HFFc6 (cell line): ENCODE measurements at regions not wholly inside any gene's neighbourhood (a gene's known extent, or its start where the extent isn't known, plus 50 kb on each side); places are given as distances from the start of the nearest gene placed in this dataset.
"Not testable (repeated sequence)": the region's sequence is repeated elsewhere in the genome, so short reads cannot be mapped to it uniquely, and the experiment has no call there.

Experiments used
- DNase-seq: peaks from one replicate; pipeline ENCODE4 v3.0.0-alpha.2; 2018
- H3K27ac Mint-ChIP-seq: 2 replicates; pipeline ENCODE4 v1.8.0; 2020; ENCODE audit warnings: mild to moderate bottlenecking, mixed read lengths
- H3K27me3 Mint-ChIP-seq: 2 replicates; pipeline ENCODE4 v1.8.0; 2021; ENCODE audit warnings: mild to moderate bottlenecking, moderate library complexity, mixed read lengths; ENCODE audit not compliant: insufficient read depth
- H3K36me3 Mint-ChIP-seq: 2 replicates; pipeline ENCODE4 v1.8.0; 2021; ENCODE audit warnings: low read depth, mixed read lengths
- H3K4me1 Mint-ChIP-seq: 2 replicates; pipeline ENCODE4 v1.8.0; 2020; ENCODE audit warnings: low read depth, mixed read lengths
- H3K4me3 Mint-ChIP-seq: 2 replicates; pipeline ENCODE4 v1.8.0; 2020; ENCODE audit warnings: mild to moderate bottlenecking, moderate library complexity, mixed read lengths
- H3K9me3 Mint-ChIP-seq: 2 replicates; pipeline ENCODE4 v1.8.0; 2020; ENCODE audit warnings: mild to moderate bottlenecking, mixed read lengths
- CTCF ChIP-seq: fragments of 200-600 bp; sonication (generic); IDR thresholded peaks from 2 replicates; pipeline ENCODE4 v1.5.0; 2021; ENCODE audit warnings: antibody characterized with exemption, mild to moderate bottlenecking

- H3K9me3 Mint-ChIP-seq, result peaks cover 5% of the 10 kb centered on the region; the same call in 1 of the 2 replicates
- H3K4me3 Mint-ChIP-seq, result no peak overlapping the region
- no peaks in the 10 kb centered on the region for H3K27me3 Mint-ChIP-seq
- no peak for TF ChIP-seq CTCF
- H3K36me3 Mint-ChIP-seq, result no peaks in the 10 kb centered on the region
- no peak for DNase-seq
- peaks cover 6% of the 10 kb centered on the region; the same call in 1 of the 2 replicates for H3K4me1 Mint-ChIP-seq
- no peak overlapping the region for H3K27ac Mint-ChIP-seq
Measured at GRCh38 chr15:95150466-95150865, 919.1 kb downstream of the MCTP2 start.

GRCh38 chr15:95152741-95153140 is 921.4 kb downstream of the MCTP2 start:
- Mint-ChIP-seq H3K27me3 (no peaks in the 10 kb centered on the region), H3K27ac (no peak overlapping the region), H3K4me3 (no peak overlapping the region), H3K36me3 (no peaks in the 10 kb centered on the region), H3K4me1 (peaks cover 6% of the 10 kb centered on the region; the same call in 1 of the 2 replicates), H3K9me3 (peaks cover 5% of the 10 kb centered on the region; the same call in 1 of the 2 replicates)
- no peak for DNase-seq
- TF ChIP-seq CTCF, result no peak

- H3K9me3 Mint-ChIP-seq, H3K27me3 Mint-ChIP-seq, DNase-seq: not testable (repeated sequence)
Measured at GRCh38 chr15:95153201-95153600, 921.8 kb downstream of the MCTP2 start.

GRCh38 chr15:95160316-95160715 is 929.0 kb downstream of the MCTP2 start:
- TF ChIP-seq CTCF, result no peak
- H3K27me3 Mint-ChIP-seq, result no peaks in the 10 kb centered on the region; the same call in 1 of the 2 replicates
- no peaks in the 10 kb centered on the region for H3K36me3 Mint-ChIP-seq

More at GRCh38 chr15:95153201-95153600, 921.8 kb downstream of the MCTP2 start:
- not testable (repeated sequence) for H3K36me3 Mint-ChIP-seq, H3K27ac Mint-ChIP-seq, H3K4me1 Mint-ChIP-seq, H3K4me3 Mint-ChIP-seq

GRCh38 chr15:95162069-95162468 is 930.7 kb downstream of the MCTP2 start:
- H3K36me3 Mint-ChIP-seq, result no peaks in the 10 kb centered on the region
- DNase-seq, result peak; percentile 18
- H3K27ac Mint-ChIP-seq, result peak overlapping the region; percentile 94; the same call in 1 of the 2 replicates
- no peaks in the 10 kb centered on the region; the same call in 1 of the 2 replicates for H3K27me3 Mint-ChIP-seq
- peaks cover 35% of the 10 kb centered on the region for H3K4me1 Mint-ChIP-seq
- H3K4me3 Mint-ChIP-seq, result peak overlapping the region; percentile 51; the same call in 1 of the 2 replicates
- no peaks in the 10 kb centered on the region for H3K9me3 Mint-ChIP-seq
- TF ChIP-seq CTCF, result no peak

More at GRCh38 chr15:95160316-95160715, 929.0 kb downstream of the MCTP2 start:
- Mint-ChIP-seq H3K4me3 (no peak overlapping the region), H3K27ac (no peak overlapping the region), H3K4me1 (peaks cover 35% of the 10 kb centered on the region), H3K9me3 (no peaks in the 10 kb centered on the region)
- no peak for DNase-seq

- peak overlapping the region; percentile 94 for H3K27ac Mint-ChIP-seq
Measured at GRCh38 chr15:95162531-95162930, 931.2 kb downstream of the MCTP2 start.

More at GRCh38 chr15:95162531-95162930, 931.2 kb downstream of the MCTP2 start:
- H3K36me3 Mint-ChIP-seq, result no peaks in the 10 kb centered on the region
- peak overlapping the region; percentile 51 for H3K4me3 Mint-ChIP-seq
- H3K9me3 Mint-ChIP-seq, result no peaks in the 10 kb centered on the region
- no peak for DNase-seq
- H3K4me1 Mint-ChIP-seq, result peaks cover 35% of the 10 kb centered on the region
- TF ChIP-seq CTCF, result no peak
- no peaks in the 10 kb centered on the region; the same call in 1 of the 2 replicates for H3K27me3 Mint-ChIP-seq
